PFSK-1 (cell line): ENCODE measurements at regions not wholly inside any gene's neighbourhood (a gene's known extent, or its start where the extent isn't known, plus 50 kb on each side); places are given as distances from the start of the nearest gene placed in this dataset.

Source experiments
- FOXP2 ChIP-seq: optimal IDR thresholded peaks from 2 replicates; pipeline ENCODE3; 2011; ENCODE audit warnings: borderline replicate concordance, control low read depth, inconsistent platforms; ENCODE audit not compliant: insufficient read depth; ENCODE audit errors: extremely low read length, extremely low read depth
- POLR2AphosphoS5 ChIP-seq: IDR thresholded peaks from 2 replicates; pipeline ENCODE4 v1.6.1; 2012; ENCODE audit warnings: low read depth, mild to moderate bottlenecking, control low read depth, low read length, moderate library complexity
- SIN3A ChIP-seq: IDR thresholded peaks from 2 replicates; pipeline ENCODE4 v1.6.1; 2012; ENCODE audit warnings: mild to moderate bottlenecking, low read length, moderate library complexity, borderline replicate concordance; ENCODE audit not compliant: insufficient read depth
- TAF1 ChIP-seq: IDR thresholded peaks from 2 replicates; pipeline ENCODE4 v1.6.1; 2012; ENCODE audit warnings: low read length, control low read depth, borderline replicate concordance; ENCODE audit not compliant: insufficient read depth
- TF ChIP-seq, protein P1 (sequence below), 2 experiments: IDR thresholded peaks; 2 replicates each; pipeline versions ENCODE4 v1.6.1 to v1.8.0; 2011 to 2012; ENCODE audit warnings: low read depth in 2 of 2, low read length in 2 of 2, control low read depth in 1 of 2, inconsistent platforms in 1 of 2, mild to moderate bottlenecking in 1 of 2, moderate library complexity in 1 of 2; ENCODE audit not compliant: insufficient read depth in 1 of 2

DNA sequence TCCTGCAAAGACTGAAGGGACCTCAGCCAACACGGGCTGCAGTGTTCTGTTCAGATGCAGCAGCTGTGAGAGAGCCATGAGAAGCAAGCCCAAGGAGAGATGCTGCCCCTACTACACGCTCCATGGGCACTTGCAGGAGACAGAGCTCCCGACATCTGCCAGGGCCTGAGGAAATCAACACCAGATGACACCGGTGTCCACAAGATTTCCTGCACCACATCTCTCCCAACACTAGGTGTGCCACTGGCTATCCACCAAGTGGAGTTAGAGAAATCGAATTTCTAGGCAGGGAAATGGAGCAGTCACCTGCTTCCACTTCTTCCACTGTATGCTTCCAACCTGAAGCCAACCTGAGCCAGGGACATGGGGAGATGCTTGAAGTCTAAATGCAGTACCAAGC is 445.3 kb downstream of the RWDD3 start:
- no peak for TF ChIP-seq TAF1
- TF ChIP-seq, protein P1, sequence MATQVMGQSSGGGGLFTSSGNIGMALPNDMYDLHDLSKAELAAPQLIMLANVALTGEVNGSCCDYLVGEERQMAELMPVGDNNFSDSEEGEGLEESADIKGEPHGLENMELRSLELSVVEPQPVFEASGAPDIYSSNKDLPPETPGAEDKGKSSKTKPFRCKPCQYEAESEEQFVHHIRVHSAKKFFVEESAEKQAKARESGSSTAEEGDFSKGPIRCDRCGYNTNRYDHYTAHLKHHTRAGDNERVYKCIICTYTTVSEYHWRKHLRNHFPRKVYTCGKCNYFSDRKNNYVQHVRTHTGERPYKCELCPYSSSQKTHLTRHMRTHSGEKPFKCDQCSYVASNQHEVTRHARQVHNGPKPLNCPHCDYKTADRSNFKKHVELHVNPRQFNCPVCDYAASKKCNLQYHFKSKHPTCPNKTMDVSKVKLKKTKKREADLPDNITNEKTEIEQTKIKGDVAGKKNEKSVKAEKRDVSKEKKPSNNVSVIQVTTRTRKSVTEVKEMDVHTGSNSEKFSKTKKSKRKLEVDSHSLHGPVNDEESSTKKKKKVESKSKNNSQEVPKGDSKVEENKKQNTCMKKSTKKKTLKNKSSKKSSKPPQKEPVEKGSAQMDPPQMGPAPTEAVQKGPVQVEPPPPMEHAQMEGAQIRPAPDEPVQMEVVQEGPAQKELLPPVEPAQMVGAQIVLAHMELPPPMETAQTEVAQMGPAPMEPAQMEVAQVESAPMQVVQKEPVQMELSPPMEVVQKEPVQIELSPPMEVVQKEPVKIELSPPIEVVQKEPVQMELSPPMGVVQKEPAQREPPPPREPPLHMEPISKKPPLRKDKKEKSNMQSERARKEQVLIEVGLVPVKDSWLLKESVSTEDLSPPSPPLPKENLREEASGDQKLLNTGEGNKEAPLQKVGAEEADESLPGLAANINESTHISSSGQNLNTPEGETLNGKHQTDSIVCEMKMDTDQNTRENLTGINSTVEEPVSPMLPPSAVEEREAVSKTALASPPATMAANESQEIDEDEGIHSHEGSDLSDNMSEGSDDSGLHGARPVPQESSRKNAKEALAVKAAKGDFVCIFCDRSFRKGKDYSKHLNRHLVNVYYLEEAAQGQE (IDR thresholded peaks at IDR 0.05; ENCODE audit: insufficient read depth in 1 of 2, low read depth in 2 of 2, low read length in 2 of 2) = no peak
- TF ChIP-seq FOXP2 = no peak
- no peak for TF ChIP-seq POLR2AphosphoS5
- no peak for TF ChIP-seq SIN3A

DNA sequence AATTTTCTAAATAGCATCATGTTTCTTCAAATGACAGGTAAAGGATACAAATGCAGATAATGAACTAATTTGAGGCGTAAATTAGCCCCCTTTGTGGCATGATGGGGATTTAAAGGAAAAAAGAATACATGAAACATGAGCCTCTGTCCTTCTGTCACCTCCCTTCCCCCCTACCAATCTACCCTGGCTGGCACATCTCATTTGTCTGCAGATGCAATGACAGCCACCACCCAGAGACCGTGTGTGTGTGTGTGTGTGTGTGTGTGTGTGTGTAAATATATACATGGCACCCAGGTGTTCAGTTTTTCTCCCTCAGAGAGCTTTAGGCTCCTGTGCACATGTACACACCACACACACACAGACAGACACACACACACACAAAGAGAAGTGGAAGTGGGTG is 451.1 kb downstream of the RWDD3 start:
- no peak for TF ChIP-seq SIN3A
- no peak for TF ChIP-seq TAF1
- no peak for TF ChIP-seq POLR2AphosphoS5
- TF ChIP-seq FOXP2 = no peak

DNA sequence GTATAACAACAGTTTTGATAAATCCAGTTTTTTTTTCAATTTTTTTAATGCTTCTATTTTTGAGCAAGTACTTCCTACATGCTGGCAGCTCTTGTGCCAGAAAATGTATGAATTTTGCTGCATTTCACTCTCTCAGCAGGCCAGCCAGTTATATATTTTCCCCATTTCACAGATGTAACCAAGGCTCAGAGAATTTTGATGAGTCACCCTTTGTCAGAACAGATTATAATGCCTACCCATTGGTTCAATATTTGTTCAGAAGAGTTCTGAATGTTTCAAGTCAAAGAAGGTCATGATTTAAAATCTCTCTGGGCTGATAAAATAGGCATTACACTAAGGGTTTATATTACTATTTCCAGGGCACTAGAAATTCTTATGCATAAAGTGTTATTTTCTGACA is 452.2 kb downstream of the RWDD3 start:
- TF ChIP-seq POLR2AphosphoS5 (no peak), TAF1 (no peak), FOXP2 (no peak)
- TF ChIP-seq, protein P1 (IDR thresholded peaks at IDR 0.05; ENCODE audit: insufficient read depth in 1 of 2, low read depth in 2 of 2, low read length in 2 of 2) = no peak

DNA sequence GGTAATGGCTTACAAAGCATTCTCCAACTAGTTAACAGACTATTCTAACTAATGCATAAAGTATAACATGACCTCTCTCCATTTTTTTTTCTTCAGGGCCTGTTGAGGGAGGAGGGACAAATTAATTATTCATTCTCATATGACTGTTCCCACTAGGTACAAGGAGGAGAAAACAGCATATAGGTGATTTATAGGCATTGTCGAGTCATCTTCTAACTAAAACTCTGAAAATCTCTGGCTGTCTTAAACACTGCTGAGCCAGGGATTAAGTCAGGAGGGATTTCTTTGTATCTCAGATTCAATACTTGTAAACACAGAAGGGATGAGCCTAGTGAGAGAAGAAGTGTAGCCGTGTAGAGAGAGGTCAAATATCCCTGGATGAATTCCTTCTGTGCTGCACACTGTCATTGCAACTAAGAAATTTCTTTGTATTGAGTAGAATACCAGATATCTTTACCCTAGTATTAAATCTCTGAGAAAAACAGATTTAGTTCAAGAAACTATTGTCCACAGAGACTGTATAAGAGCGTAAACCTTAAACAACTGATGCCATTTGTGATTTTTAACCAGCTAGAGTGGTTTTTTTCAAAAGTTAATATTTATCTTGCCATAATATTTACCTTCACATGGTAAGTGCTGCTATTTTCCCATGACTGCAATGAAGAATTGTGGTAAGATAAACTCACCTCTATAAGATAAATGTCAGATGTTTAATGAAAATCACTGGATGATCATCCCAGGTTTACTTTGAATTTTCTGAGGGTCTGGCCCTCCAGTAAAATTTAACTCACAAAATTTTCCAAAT is 465.3 kb downstream of the RWDD3 start:
- TF ChIP-seq, protein P1 (IDR thresholded peaks at IDR 0.05; ENCODE audit: insufficient read depth in 1 of 2, low read depth in 2 of 2, low read length in 2 of 2) = no peak
- no peak for TF ChIP-seq FOXP2
- no peak for TF ChIP-seq TAF1
- TF ChIP-seq POLR2AphosphoS5 = no peak
- no peak for TF ChIP-seq SIN3A

DNA sequence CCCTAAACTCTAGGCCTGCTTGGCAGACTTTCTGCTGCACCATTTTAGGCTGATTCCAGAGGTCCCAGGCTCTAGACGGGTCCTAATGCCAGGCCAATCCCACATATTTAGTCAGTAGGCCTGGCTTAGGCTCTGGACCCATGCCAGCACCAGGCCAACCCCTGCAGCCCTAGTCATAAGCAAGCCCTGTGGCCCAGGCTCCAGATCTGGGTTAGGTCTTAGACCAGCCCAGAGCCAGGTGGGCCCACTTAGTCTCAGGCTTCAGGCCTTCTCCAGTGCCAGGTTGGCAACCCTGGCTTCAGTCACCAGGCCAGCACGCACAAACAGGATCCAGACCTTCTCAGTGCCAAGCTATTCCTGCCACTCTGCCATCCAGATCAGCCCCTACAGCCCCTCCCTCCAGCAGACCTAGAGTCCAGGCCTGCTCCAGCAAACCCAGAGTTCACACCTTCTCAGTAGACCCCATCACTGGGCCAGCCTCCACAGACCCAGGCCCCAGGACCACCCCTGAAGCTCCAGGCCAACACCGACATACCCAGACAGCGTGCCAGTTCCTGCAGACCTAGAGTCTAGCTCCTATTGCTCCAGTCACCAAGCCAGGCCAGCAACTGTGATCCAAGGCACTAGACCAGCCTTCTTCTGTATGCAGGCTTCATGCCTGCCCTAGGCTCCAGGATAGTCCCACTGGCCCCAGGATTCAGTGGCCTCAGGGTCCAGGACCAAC is 467.6 kb downstream of the RWDD3 start:
- no peak for TF ChIP-seq TAF1
- TF ChIP-seq, protein P1 (IDR thresholded peaks at IDR 0.05; ENCODE audit: insufficient read depth in 1 of 2, low read depth in 2 of 2, low read length in 2 of 2) = no peak
- no peak for TF ChIP-seq POLR2AphosphoS5
- no peak for TF ChIP-seq FOXP2
- no peak for TF ChIP-seq SIN3A
